Stimulated activated CD8-positive, alpha-beta memory T cell treated with anti-CD3 and anti-CD28 coated beads, Interleukin-4, amount 100 ng/mL, for 48 hours (primary cell): ENCODE measurements at regions not wholly inside any gene's neighbourhood (a gene's known extent, or its start where the extent isn't known, plus 50 kb on each side); places are given as distances from the start of the nearest gene placed in this dataset.
"Not testable (repeated sequence)": the region's sequence is repeated elsewhere in the genome, so short reads cannot be mapped to it uniquely, and the experiment has no call there.

Experiments used
- DNase-seq: peaks from one replicate; pipeline ENCODE4 v3.0.0-alpha.2; 2020

GRCh38 chr15:77877869-77878577 lies 199.5 kb downstream of the TBC1D2B start:
- DNase-seq, result no peak

- not testable (repeated sequence) for DNase-seq
Measured at GRCh38 chr15:77876107-77876820, 201.2 kb downstream of the TBC1D2B start.

GRCh38 chr15:77875066-77875721 lies 202.3 kb downstream of the TBC1D2B start:
- DNase-seq, result peak; percentile 67

- no peak for DNase-seq
Measured at GRCh38 chr15:77874063-77874462, 203.4 kb downstream of the TBC1D2B start.

- not testable (repeated sequence) for DNase-seq
Measured at GRCh38 chr15:77872521-77873425, 204.7 kb downstream of the TBC1D2B start.

GRCh38 chr15:77871852-77872371 lies 205.6 kb downstream of the TBC1D2B start:
- DNase-seq, result peak; percentile 39

GRCh38 chr15:77870195-77871065 lies 207.1 kb downstream of the TBC1D2B start:
- DNase-seq, result peak; percentile 73

GRCh38 chr15:77869021-77869895 lies 208.3 kb downstream of the TBC1D2B start:
- no peak for DNase-seq

- DNase-seq, result not testable (repeated sequence)
Measured at GRCh38 chr15:77868048-77868629, 209.4 kb downstream of the TBC1D2B start.

GRCh38 chr15:77867266-77868047 lies 210.1 kb downstream of the TBC1D2B start:
- no peak for DNase-seq

- DNase-seq, result no peak
Measured at GRCh38 chr15:77866596-77867125, 210.8 kb downstream of the TBC1D2B start.

GRCh38 chr15:77866186-77866585 lies 211.3 kb downstream of the TBC1D2B start:
- no peak for DNase-seq

- no peak for DNase-seq
Measured at GRCh38 chr15:77865701-77866100, 211.8 kb downstream of the TBC1D2B start.

- no peak for DNase-seq
Measured at GRCh38 chr15:77865106-77865610, 212.4 kb downstream of the TBC1D2B start.

- DNase-seq, result no peak
Measured at GRCh38 chr15:77864211-77865105, 213.1 kb downstream of the TBC1D2B start.

GRCh38 chr15:77863491-77864105 lies 213.9 kb downstream of the TBC1D2B start:
- DNase-seq, result no peak

GRCh38 chr15:77862651-77863104 lies 214.8 kb downstream of the TBC1D2B start:
- DNase-seq, result no peak
